Panc1 (cell line): ENCODE measurements at regions not wholly inside any gene's neighbourhood (a gene's known extent, or its start where the extent isn't known, plus 50 kb on each side); places are given as distances from the start of the nearest gene placed in this dataset.

ENCODE experiments used
- ATAC-seq: fragments of 200-7000 bp; cut with Tn5 transposase; 2 replicates; pipeline ENCODE4 v1.9.1; 2020; ENCODE audit warnings: mild to moderate bottlenecking, moderate library complexity
- BruUV-seq: library from RNA; stranded (reverse); fragments of 400-500 nt; replicated peaks from 2 replicates; lab custom pipeline; 2021; lab: Mats Ljungman, UMichigan
- CTCF ChIA-PET: fragments of 300-600 bp; sonication (Branson Sonifier 250); formaldehyde crosslinking; loops from one replicate; lab custom pipeline; 2022; ENCODE audit warnings: antibody characterized with exemption; lab: Charles Lee
- POLR2A ChIA-PET: fragments of 300-600 bp; sonication (Branson Sonifier 250); formaldehyde crosslinking; loops from one replicate; lab custom pipeline; 2022; ENCODE audit warnings: antibody characterized with exemption; lab: Charles Lee
- DNase-seq: peaks from one replicate; pipeline ENCODE4 v3.0.0-alpha.2; 2010; ENCODE audit warnings: low read depth, low spot score
- H3K27ac ChIP-seq: 2 replicates; pipeline ENCODE4 v1.5.1; 2011; ENCODE audit warnings: mild to moderate bottlenecking, low read length, inconsistent platforms
- H3K27me3 ChIP-seq: fragments of 200-500 bp; sonication (Bioruptor generic); 2 replicates; pipeline ENCODE4 v1.6.0; 2014; ENCODE audit warnings: low read length, inconsistent platforms; ENCODE audit not compliant: control insufficient read depth, insufficient read depth
- H3K36me3 ChIP-seq: fragments of 200-500 bp; sonication (Bioruptor generic); 2 replicates; pipeline ENCODE4 v1.5.1; 2014; ENCODE audit warnings: inconsistent platforms, mild to moderate bottlenecking, low read length, moderate library complexity; ENCODE audit not compliant: control insufficient read depth, insufficient read depth
- H3K4me1 ChIP-seq: 2 replicates; pipeline ENCODE4 v1.5.1; 2011; ENCODE audit warnings: inconsistent platforms, mild to moderate bottlenecking, low read length, moderate library complexity; ENCODE audit not compliant: control insufficient read depth, insufficient read depth
- H3K4me3 ChIP-seq, 2 experiments: 2 replicates each; pipeline ENCODE4 v1.5.1; 2011 to 2012; ENCODE audit warnings: low read depth in 2 of 2, low read length in 2 of 2, mild to moderate bottlenecking in 2 of 2, inconsistent platforms in 1 of 2, moderate library complexity in 1 of 2
- H3K9me3 ChIP-seq: fragments of 200-500 bp; sonication (Bioruptor generic); 2 replicates; pipeline ENCODE4 v1.5.1; 2014; ENCODE audit warnings: low read depth, mild to moderate bottlenecking, inconsistent platforms, low read length, moderate library complexity; ENCODE audit not compliant: control insufficient read depth, insufficient read depth
- POLR2AphosphoS5 ChIP-seq: IDR thresholded peaks from 2 replicates; pipeline ENCODE4 v1.6.1; 2012; ENCODE audit warnings: mild to moderate bottlenecking, low read depth, low read length, moderate library complexity
- SIN3A ChIP-seq: IDR thresholded peaks from 2 replicates; pipeline ENCODE4 v1.6.1; 2012; ENCODE audit warnings: low read depth, mild to moderate bottlenecking, low read length, moderate library complexity, borderline replicate concordance; ENCODE audit not compliant: insufficient read depth
- TCF7L2 ChIP-seq: IDR thresholded peaks from 2 replicates; pipeline ENCODE4 v1.6.1; 2011; ENCODE audit warnings: mild to moderate bottlenecking, low read depth, low read length, inconsistent platforms
- in situ Hi-C: cut with HindIII; loops from 2 replicates; pipeline ENCODE4 v1.10.0; 2016; ENCODE audit warnings: low sequenced_read_pairs, low pct_unique_long_range_greater_than_20kb
- intact Hi-C: fragments of 100-400 bp; cut with micrococcal nuclease; formaldehyde crosslinking; loops from one replicate; pipeline ENCODE4 v1.10.0; 2022; ENCODE audit not compliant: unreplicated experiment
- TF ChIP-seq, protein P1 (sequence below), 2 experiments: IDR thresholded peaks; 2 replicates each; pipeline ENCODE4 v1.6.1; 2011 to 2012; ENCODE audit warnings: low read depth in 2 of 2, control low read depth in 1 of 2, low read length in 1 of 2, mild to moderate bottlenecking in 1 of 2, moderate library complexity in 1 of 2; ENCODE audit not compliant: insufficient read depth in 1 of 2
- TF ChIP-seq, protein P2 (sequence below): fragments of 450-650 bp; IDR thresholded peaks from 2 replicates; pipeline ENCODE4 v1.5.1; 2017; ENCODE audit warnings: mild to moderate bottlenecking

DNA sequence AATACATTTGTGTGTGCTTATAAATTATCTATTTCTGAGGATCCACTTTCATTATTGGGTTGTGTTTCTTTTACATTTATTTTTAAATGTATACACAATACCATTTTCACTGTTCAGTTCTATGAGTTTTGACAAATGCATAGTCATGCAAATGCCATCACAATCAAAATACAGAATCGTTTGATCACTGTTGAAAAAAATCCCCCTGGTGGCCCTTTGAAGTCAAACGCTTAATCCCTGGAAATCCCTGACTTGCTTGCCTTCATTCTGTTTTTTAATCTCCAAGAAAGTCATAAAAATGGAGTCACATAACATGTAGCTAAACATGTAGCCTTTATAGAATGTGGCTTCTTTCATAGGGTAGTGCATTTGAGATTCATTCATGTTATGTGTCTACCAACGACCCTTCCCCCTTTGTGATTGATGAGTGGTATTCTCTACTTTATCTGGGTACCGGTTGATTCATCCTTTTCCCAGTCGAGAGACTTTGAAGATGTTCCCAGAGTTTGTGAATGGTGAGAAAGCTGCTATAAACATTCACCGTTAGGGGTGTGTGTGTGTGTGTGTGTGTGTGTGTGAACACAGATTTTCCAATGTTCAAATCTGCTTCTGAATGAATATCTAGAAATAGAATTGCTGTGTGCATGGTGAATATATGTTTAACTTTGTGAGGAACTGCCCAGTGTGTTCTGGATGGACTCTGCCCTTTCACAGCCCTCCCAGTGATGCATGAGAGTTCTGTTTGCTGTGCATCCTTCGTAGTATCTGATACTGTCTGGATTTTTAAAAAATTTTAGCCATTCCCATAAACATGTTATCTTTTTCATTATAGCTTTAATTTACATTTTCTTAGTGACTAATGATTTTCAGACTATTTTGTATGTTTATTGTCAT, 173.6 kb downstream of the GALR1 start:
- no peaks in the 10 kb centered on the region for H3K9me3 ChIP-seq
- ChIA-PET POLR2A (interaction anchor here (0.6 kb wide), 2 partner anchors 14 to 52 kb away, joined by 3 read pairs; no protein-coding TSS in a partner anchor), CTCF (interaction anchor here (0.7 kb wide), 1 partner anchor 42 kb away, joined by 3 read pairs; no protein-coding TSS in a partner anchor)
- H3K4me1 ChIP-seq: no peaks in the 10 kb centered on the region
- in situ Hi-C loops (no loop called here), intact Hi-C loops (no loop called here)
- 0 out of 2 replicates have a peak, but pooled peaks cover 3% of the 10 kb centered on the region for H3K27me3 ChIP-seq
- no TSS peak for BruUV-seq
- no peaks in the 10 kb centered on the region for H3K36me3 ChIP-seq
- TF ChIP-seq, protein P1, sequence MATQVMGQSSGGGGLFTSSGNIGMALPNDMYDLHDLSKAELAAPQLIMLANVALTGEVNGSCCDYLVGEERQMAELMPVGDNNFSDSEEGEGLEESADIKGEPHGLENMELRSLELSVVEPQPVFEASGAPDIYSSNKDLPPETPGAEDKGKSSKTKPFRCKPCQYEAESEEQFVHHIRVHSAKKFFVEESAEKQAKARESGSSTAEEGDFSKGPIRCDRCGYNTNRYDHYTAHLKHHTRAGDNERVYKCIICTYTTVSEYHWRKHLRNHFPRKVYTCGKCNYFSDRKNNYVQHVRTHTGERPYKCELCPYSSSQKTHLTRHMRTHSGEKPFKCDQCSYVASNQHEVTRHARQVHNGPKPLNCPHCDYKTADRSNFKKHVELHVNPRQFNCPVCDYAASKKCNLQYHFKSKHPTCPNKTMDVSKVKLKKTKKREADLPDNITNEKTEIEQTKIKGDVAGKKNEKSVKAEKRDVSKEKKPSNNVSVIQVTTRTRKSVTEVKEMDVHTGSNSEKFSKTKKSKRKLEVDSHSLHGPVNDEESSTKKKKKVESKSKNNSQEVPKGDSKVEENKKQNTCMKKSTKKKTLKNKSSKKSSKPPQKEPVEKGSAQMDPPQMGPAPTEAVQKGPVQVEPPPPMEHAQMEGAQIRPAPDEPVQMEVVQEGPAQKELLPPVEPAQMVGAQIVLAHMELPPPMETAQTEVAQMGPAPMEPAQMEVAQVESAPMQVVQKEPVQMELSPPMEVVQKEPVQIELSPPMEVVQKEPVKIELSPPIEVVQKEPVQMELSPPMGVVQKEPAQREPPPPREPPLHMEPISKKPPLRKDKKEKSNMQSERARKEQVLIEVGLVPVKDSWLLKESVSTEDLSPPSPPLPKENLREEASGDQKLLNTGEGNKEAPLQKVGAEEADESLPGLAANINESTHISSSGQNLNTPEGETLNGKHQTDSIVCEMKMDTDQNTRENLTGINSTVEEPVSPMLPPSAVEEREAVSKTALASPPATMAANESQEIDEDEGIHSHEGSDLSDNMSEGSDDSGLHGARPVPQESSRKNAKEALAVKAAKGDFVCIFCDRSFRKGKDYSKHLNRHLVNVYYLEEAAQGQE (IDR thresholded peaks at IDR 0.05; ENCODE audit: insufficient read depth in 1 of 2, low read depth in 2 of 2, low read length in 1 of 2): no peak
- TF ChIP-seq, protein P2, sequence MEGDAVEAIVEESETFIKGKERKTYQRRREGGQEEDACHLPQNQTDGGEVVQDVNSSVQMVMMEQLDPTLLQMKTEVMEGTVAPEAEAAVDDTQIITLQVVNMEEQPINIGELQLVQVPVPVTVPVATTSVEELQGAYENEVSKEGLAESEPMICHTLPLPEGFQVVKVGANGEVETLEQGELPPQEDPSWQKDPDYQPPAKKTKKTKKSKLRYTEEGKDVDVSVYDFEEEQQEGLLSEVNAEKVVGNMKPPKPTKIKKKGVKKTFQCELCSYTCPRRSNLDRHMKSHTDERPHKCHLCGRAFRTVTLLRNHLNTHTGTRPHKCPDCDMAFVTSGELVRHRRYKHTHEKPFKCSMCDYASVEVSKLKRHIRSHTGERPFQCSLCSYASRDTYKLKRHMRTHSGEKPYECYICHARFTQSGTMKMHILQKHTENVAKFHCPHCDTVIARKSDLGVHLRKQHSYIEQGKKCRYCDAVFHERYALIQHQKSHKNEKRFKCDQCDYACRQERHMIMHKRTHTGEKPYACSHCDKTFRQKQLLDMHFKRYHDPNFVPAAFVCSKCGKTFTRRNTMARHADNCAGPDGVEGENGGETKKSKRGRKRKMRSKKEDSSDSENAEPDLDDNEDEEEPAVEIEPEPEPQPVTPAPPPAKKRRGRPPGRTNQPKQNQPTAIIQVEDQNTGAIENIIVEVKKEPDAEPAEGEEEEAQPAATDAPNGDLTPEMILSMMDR: peak; percentile 42
- TF ChIP-seq TCF7L2: no peak
- no peak for DNase-seq
- 0 out of 2 replicates have a peak, but pooled peaks have one; percentile 62 for ATAC-seq
- H3K27ac ChIP-seq: no peak overlapping the region
- H3K4me3 ChIP-seq: no peak overlapping the region

DNA sequence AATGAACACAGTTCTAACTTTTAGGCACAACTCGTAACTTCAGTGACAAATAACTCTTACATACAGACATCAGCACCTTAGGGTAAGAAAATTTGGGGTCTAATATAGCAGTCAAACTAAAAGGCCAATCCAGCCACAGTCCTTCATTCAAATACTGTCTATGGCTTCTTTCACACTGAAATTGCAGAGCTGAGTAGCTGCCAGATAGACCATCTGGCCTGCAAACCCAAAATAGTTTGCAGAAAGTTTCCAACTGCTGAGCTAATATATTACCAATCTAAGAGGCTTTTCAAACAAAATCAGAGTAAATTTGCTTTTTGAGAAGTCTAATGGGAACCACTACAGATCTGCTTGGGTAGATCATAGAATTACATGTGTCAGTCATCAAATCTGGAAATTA, 183.4 kb downstream of the GALR1 start:
- intact Hi-C loops: no loop called here
- no peaks in the 10 kb centered on the region for H3K27me3 ChIP-seq
- in situ Hi-C loops: no loop called here
- H3K4me1 ChIP-seq: no peaks in the 10 kb centered on the region
- DNase-seq: no peak
- ChIA-PET CTCF (no interaction called here), POLR2A (interaction anchor here (0.6 kb wide), 1 partner anchor 69 kb away, joined by 4 read pairs; no protein-coding TSS in a partner anchor)
- H3K9me3 ChIP-seq: no peaks in the 10 kb centered on the region
- H3K4me3 ChIP-seq: no peak overlapping the region
- H3K27ac ChIP-seq: no peak overlapping the region
- TF ChIP-seq POLR2AphosphoS5 (no peak), TCF7L2 (no peak), SIN3A (no peak)
- TF ChIP-seq, protein P2: no peak
- TF ChIP-seq, protein P1 (IDR thresholded peaks at IDR 0.05; ENCODE audit: insufficient read depth in 1 of 2, low read depth in 2 of 2, low read length in 1 of 2): no peak
- no peaks in the 10 kb centered on the region for H3K36me3 ChIP-seq
- ATAC-seq: no peak
- BruUV-seq: no TSS peak
